CD14-positive monocyte (primary cell): ENCODE measurements at regions not wholly inside any gene's neighbourhood (a gene's known extent, or its start where the extent isn't known, plus 50 kb on each side); places are given as distances from the start of the nearest gene placed in this dataset.

Source experiments
- DNase-seq, 3 donors: peaks; one replicate each; pipeline ENCODE4 v3.0.0-alpha.2; 2011 to 2022
- H2AFZ ChIP-seq: 2 replicates; pipeline ENCODE4 v1.6.0; 2012; ENCODE audit warnings: mild to moderate bottlenecking, low read depth, low read length, inconsistent platforms; ENCODE audit not compliant: insufficient read depth, poor library complexity, severe bottlenecking
- H3K27ac ChIP-seq, 2 donors: 1 replicate in 1 of 2; 2 replicates in 1 of 2; pipeline ENCODE4 v1.5.1; 2012 to 2013; ENCODE audit warnings: low read length in 2 of 2, control low read depth in 1 of 2, inconsistent platforms in 1 of 2, low read depth in 1 of 2, mild to moderate bottlenecking in 1 of 2
- H3K27me3 ChIP-seq, 2 donors: one replicate each; pipeline versions ENCODE4 v1.6.0 to v1.6.1; 2011 to 2013; ENCODE audit warnings: low read length in 2 of 2; ENCODE audit not compliant: control insufficient read depth in 2 of 2, insufficient read depth in 2 of 2
- H3K36me3 ChIP-seq, 2 donors: replicated peaks in 1 of 2; 1 replicate in 1 of 2; 2 replicates in 1 of 2; pipeline versions ENCODE4 v1.5.1 to v1.6.1; 2012 to 2013; ENCODE audit warnings: low read length in 2 of 2, control low read depth in 1 of 2, inconsistent platforms in 1 of 2, mild to moderate bottlenecking in 1 of 2; ENCODE audit not compliant: insufficient read depth in 2 of 2, control insufficient read depth in 1 of 2
- H3K4me1 ChIP-seq, 2 donors: 1 replicate in 1 of 2; 2 replicates in 1 of 2; pipeline versions ENCODE4 v1.5.1 to v1.6.1; 2012 to 2013; ENCODE audit warnings: low read length in 2 of 2, control low read depth in 1 of 2, inconsistent platforms in 1 of 2, mild to moderate bottlenecking in 1 of 2, moderate library complexity in 1 of 2; ENCODE audit not compliant: insufficient read depth in 2 of 2, control insufficient read depth in 1 of 2
- H3K4me2 ChIP-seq: replicated peaks from 2 replicates; pipeline ENCODE3; 2012; ENCODE audit warnings: low read length, moderate library complexity, mild to moderate bottlenecking; ENCODE audit not compliant: poor library complexity, severe bottlenecking; ENCODE audit errors: extremely low read depth
- H3K4me3 ChIP-seq, 3 experiments: fragments of 200-600 bp in 1 of 3; sonication (generic) in 1 of 3; replicated peaks in 1 of 3; 1 replicate in 2 of 3; 2 replicates in 1 of 3; pipeline ENCODE4 v1.5.1; 2011 to 2013; ENCODE audit warnings: low read length in 3 of 3, mild to moderate bottlenecking in 3 of 3, control low read depth in 2 of 3, low read depth in 2 of 3, inconsistent platforms in 1 of 3, moderate library complexity in 1 of 3
- H3K79me2 ChIP-seq: 2 replicates; pipeline ENCODE4 v1.6.0; 2012; ENCODE audit warnings: mild to moderate bottlenecking, control low read depth, inconsistent platforms, low read length, moderate library complexity; ENCODE audit not compliant: insufficient read depth
- H3K9ac ChIP-seq: 2 replicates; pipeline ENCODE4 v1.6.0; 2017; ENCODE audit warnings: low read length, mild to moderate bottlenecking; ENCODE audit not compliant: insufficient read depth, poor library complexity, severe bottlenecking
- H3K9me3 ChIP-seq, 2 donors: replicated peaks in 1 of 2; 1 replicate in 1 of 2; 2 replicates in 1 of 2; pipeline versions ENCODE4 v1.5.1 to v1.6.1; 2012 to 2013; ENCODE audit warnings: low read length in 2 of 2, control low read depth in 1 of 2; ENCODE audit not compliant: control insufficient read depth in 1 of 2, insufficient read depth in 1 of 2
- H4K20me1 ChIP-seq: 2 replicates; pipeline ENCODE4 v1.6.0; 2012; ENCODE audit warnings: mild to moderate bottlenecking, low read length, control low read depth, moderate library complexity; ENCODE audit not compliant: insufficient read depth
- H3K27ac Mint-ChIP-seq, 7 donors: one replicate each; pipeline ENCODE4 v1.8.0; 2020; ENCODE audit warnings: mild to moderate bottlenecking in 7 of 7, mixed read lengths in 7 of 7, moderate library complexity in 6 of 7, inconsistent platforms in 2 of 7
- H3K27me3 Mint-ChIP-seq, 3 donors: one replicate each; pipeline ENCODE4 v1.8.0; 2021 to 2022; ENCODE audit warnings: low read depth in 3 of 3, mild to moderate bottlenecking in 3 of 3, mixed read lengths in 3 of 3, moderate library complexity in 3 of 3, inconsistent platforms in 1 of 3
- H3K36me3 Mint-ChIP-seq, 2 donors: one replicate each; pipeline ENCODE4 v1.8.0; 2020; ENCODE audit warnings: mixed read lengths in 2 of 2, inconsistent platforms in 1 of 2, mild to moderate bottlenecking in 1 of 2
- H3K4me1 Mint-ChIP-seq: one replicate; pipeline ENCODE4 v1.8.0; 2020; ENCODE audit warnings: mild to moderate bottlenecking, mixed read lengths
- H3K4me3 Mint-ChIP-seq, 2 donors: one replicate each; pipeline ENCODE4 v1.8.0; 2020; ENCODE audit warnings: mild to moderate bottlenecking in 2 of 2, mixed read lengths in 2 of 2, moderate library complexity in 1 of 2
- H3K9me3 Mint-ChIP-seq, 7 donors: one replicate each; pipeline ENCODE4 v1.8.0; 2020 to 2022; ENCODE audit warnings: mixed read lengths in 7 of 7, mild to moderate bottlenecking in 6 of 7, moderate library complexity in 6 of 7, inconsistent platforms in 2 of 7
- CTCF ChIP-seq: fragments of 200-600 bp; IDR thresholded peaks from one replicate; pipeline ENCODE4 v1.8.0; 2022; ENCODE audit warnings: antibody characterized with exemption, mild to moderate bottlenecking
- WGBS: methylation state at CpG from one replicate; pipeline ENCODE4 v1.1.5; 2013; ENCODE audit warnings: missing lambda C conversion rate; ENCODE audit not compliant: insufficient coverage; 5-methylcytosine and 5-hydroxymethylcytosine counted together
- intact Hi-C, 2 donors: fragments of 100-400 bp; cut with micrococcal nuclease; formaldehyde crosslinking; loops; one replicate each; pipeline versions ENCODE4 v1.15.0 to v1.15.1; 2023

- H3K4me1 ChIP-seq: no peaks in the 10 kb centered on the region
- no peaks in the 10 kb centered on the region for H3K27me3 ChIP-seq
- peaks cover 0 to 8% (median 3%) of the 10 kb centered on the region in 7 donors for H3K9me3 Mint-ChIP-seq
- H3K4me3 Mint-ChIP-seq: no peak overlapping the region
- H3K27me3 Mint-ChIP-seq: peaks cover 7 to 10% (median 8%) of the 10 kb centered on the region in 3 donors
- H3K79me2 ChIP-seq: no peaks in the 10 kb centered on the region
- H3K9ac ChIP-seq: no peak overlapping the region
- TF ChIP-seq CTCF: no peak
- no peak overlapping the region for H3K27ac Mint-ChIP-seq
- WGBS: 0% methylated on average over 4 of the region's 6 CpGs
- no peaks in the 10 kb centered on the region for H4K20me1 ChIP-seq
- H2AFZ ChIP-seq: no peak overlapping the region
- H3K4me3 ChIP-seq: no peak overlapping the region
- H3K4me1 Mint-ChIP-seq: no peaks in the 10 kb centered on the region
- no peak overlapping the region for H3K27ac ChIP-seq
- DNase-seq: no peak
- no peak overlapping the region for H3K4me2 ChIP-seq
- no peaks in the 10 kb centered on the region for H3K36me3 ChIP-seq
- H3K36me3 Mint-ChIP-seq: no peaks in the 10 kb centered on the region
- H3K9me3 ChIP-seq: no peaks in the 10 kb centered on the region
- intact Hi-C loops: no loop called here
Observed at GRCh38 chr11:114799476-114799875, 121.1 kb downstream of the NXPE2 start.

- H3K4me2 ChIP-seq: no peak overlapping the region
- TF ChIP-seq CTCF: no peak
- no peak overlapping the region for H3K4me3 ChIP-seq
- no peaks in the 10 kb centered on the region for H3K79me2 ChIP-seq
- H3K27me3 ChIP-seq: no peaks in the 10 kb centered on the region
- H4K20me1 ChIP-seq: no peaks in the 10 kb centered on the region
- WGBS: 92% methylated on average over 2 of the region's 3 CpGs
- H3K4me1 ChIP-seq: no peaks in the 10 kb centered on the region
- no peaks in the 10 kb centered on the region for H3K36me3 ChIP-seq
- no peak overlapping the region for H3K27ac ChIP-seq
- Mint-ChIP-seq H3K36me3 (no peaks in the 10 kb centered on the region), H3K4me3 (no peak overlapping the region), H3K27ac (no peak overlapping the region), H3K27me3 (peaks cover 7 to 10% (median 8%) of the 10 kb centered on the region in 3 donors), H3K4me1 (no peaks in the 10 kb centered on the region), H3K9me3 (peaks cover 0 to 19% (median 3%) of the 10 kb centered on the region in 7 donors)
- H2AFZ ChIP-seq: no peak overlapping the region
- intact Hi-C loops: no loop called here
- H3K9me3 ChIP-seq: no peaks in the 10 kb centered on the region
- H3K9ac ChIP-seq: no peak overlapping the region
- no peak for DNase-seq
Observed at GRCh38 chr11:114801773-114802172, 123.4 kb downstream of the NXPE2 start.
